ENCODE measurements at regions not wholly inside any gene's neighbourhood (a gene's known extent, or its start where the extent isn't known, plus 50 kb on each side); places are given as distances from the start of the nearest gene placed in this dataset.
A peak's percentile ranks its signal among the peaks of the same experiment; 100 is the strongest.

DNA sequence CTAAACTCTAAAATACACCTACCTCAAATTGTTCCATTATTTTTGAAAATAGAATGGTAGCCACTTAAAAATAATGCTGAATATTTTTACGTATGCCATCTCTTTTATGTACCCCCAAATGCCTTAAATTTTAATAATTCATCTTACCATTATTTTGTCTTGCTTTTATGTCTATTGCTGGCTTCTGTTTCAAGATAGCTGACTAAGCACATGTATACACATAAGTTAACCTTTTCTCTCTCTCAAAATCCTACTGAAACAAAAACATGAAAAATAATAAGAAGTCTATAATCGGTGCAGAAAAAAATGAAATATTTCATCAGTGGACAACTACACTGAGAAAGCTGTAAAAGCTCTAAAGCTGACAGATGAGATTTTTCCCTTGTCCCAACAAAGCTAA is 652.0 kb upstream of the ZNF608 start:
- TF ChIP-seq EP300 (IDR thresholded peaks at IDR 0.05) (no peak), POLR2AphosphoS5 (IDR thresholded peaks at IDR 0.05) (no peak), POLR2A (IDR thresholded peaks at IDR 0.05) (no peak)
- TF ChIP-seq, protein P1, sequence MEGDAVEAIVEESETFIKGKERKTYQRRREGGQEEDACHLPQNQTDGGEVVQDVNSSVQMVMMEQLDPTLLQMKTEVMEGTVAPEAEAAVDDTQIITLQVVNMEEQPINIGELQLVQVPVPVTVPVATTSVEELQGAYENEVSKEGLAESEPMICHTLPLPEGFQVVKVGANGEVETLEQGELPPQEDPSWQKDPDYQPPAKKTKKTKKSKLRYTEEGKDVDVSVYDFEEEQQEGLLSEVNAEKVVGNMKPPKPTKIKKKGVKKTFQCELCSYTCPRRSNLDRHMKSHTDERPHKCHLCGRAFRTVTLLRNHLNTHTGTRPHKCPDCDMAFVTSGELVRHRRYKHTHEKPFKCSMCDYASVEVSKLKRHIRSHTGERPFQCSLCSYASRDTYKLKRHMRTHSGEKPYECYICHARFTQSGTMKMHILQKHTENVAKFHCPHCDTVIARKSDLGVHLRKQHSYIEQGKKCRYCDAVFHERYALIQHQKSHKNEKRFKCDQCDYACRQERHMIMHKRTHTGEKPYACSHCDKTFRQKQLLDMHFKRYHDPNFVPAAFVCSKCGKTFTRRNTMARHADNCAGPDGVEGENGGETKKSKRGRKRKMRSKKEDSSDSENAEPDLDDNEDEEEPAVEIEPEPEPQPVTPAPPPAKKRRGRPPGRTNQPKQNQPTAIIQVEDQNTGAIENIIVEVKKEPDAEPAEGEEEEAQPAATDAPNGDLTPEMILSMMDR (IDR thresholded peaks at IDR 0.05) = no peak
- Histone ChIP-seq H3K4me3 (no peak overlapping the region), H3K9me3 (no peaks in the 10 kb centered on the region), H3K27ac (no peak overlapping the region), H3K36me3 (no peaks in the 10 kb centered on the region), H3K4me1 (peaks cover 0 to 8% (median 0%) of the 10 kb centered on the region in 4 donors), H3K27me3 (no peaks in the 10 kb centered on the region)
- 92 to 96% methylated on average over 2 of the region's 2 CpGs for WGBS, 2 donors
- DNase-seq = no peak
- intact Hi-C loops (cut with DNase I) = no loop called here

DNA sequence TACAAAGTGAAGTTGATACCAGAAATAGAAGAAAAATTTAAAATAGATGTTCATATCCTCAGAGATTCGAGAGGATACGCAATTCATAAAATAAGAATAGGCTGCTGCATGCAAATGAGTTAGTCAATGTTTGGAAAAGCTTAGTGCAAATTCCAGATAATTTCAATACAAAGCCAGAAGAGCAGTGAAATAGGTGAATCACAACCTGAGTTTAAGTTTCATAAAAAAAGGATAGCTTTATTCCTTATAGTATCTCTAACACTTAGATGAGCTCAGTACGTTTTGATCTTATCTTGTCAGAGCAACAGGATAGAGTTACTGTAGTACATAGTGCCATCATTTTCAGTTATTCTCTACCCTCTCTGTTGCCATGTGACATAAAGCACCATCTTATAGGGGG is 653.4 kb upstream of the ZNF608 start:
- Histone ChIP-seq H3K4me1 (peaks cover 0 to 8% (median 0%) of the 10 kb centered on the region in 4 donors), H3K4me3 (no peak overlapping the region), H3K9me3 (no peaks in the 10 kb centered on the region), H3K27ac (no peak overlapping the region), H3K36me3 (no peaks in the 10 kb centered on the region), H3K27me3 (no peaks in the 10 kb centered on the region)
- intact Hi-C loops (cut with DNase I) = loop anchor here (10.0 kb wide), 1 partner anchor 745 kb away; no protein-coding TSS in a partner anchor
- DNase-seq = no peak
- 91 to 93% methylated on average over 3 of the region's 3 CpGs for whole genome bisulfite sequencing, 2 donors
- TF ChIP-seq POLR2AphosphoS5 (IDR thresholded peaks at IDR 0.05) (no peak), EP300 (IDR thresholded peaks at IDR 0.05) (no peak), POLR2A (IDR thresholded peaks at IDR 0.05) (no peak)
- TF ChIP-seq, protein P1 (IDR thresholded peaks at IDR 0.05) = no peak

DNA sequence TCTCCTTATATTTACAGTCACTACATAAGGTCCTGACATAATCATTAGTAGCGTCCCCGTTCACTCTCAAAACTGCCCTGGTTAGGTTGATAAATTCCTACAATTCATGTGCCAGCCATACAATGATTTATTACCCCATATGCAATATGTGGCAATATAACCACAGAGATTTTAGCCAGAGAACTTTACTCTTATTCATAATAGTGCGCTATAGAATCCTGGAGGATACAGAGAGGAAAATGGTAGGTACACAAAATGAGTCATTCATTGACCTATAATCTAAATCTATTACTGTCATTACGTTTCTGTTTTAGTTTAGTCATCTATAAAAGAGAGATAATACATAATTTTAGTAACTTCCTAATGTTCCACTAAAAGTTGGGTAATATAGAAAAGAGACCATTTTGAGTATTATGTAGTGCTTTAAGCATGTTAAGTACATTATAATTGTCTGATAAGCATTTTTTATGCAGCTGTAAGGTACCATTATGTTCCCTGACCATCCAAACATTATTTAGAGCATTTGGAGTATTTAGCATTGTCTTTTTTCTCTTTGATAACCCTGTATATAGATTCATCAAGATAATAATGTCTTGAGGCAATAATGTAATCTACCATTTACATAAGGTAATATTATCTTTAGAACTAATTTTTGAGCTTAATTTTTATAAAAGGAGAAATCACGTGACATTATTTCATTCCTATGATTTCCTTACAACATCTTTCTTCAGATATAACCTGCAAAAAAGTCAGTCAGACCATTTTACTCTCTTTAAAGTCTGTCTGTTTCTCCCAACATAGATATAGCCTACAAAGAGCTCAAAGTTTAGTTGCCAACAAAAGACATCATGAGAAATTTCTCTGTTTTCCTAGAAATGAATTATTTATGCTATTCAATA is 655.5 kb upstream of the ZNF608 start:
- 27 to 56% methylated on average over 5 of the region's 5 CpGs for WGBS, 2 donors
- intact Hi-C loops (cut with DNase I) = loop anchor here (10.0 kb wide), 1 partner anchor 747 kb away; no protein-coding TSS in a partner anchor

DNA sequence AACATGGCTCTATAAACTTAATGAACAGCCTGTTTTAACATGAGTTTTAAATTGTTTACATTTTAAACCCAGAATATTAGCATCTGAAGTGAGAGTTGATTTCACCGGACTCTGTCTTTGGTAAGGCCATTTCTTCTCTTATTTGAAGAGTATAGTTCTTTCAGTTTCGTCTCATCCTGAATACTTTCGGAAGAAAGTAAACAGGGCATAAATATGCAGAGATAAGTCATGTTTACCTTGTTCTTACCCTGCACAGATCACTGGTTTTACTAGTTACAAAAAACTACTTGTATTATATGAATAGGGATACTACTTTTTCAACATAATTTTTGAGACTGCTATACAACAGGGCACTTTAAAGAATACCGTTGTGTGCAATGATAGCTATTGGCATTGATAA is 656.3 kb upstream of the ZNF608 start:
- H3K36me3 ChIP-seq = no peaks in the 10 kb centered on the region
- intact Hi-C loops (cut with DNase I) = loop anchor here (10.0 kb wide), 1 partner anchor 748 kb away; no protein-coding TSS in a partner anchor
- H3K27me3 ChIP-seq = no peaks in the 10 kb centered on the region
- TF ChIP-seq POLR2AphosphoS5 (IDR thresholded peaks at IDR 0.05) (no peak), POLR2A (IDR thresholded peaks at IDR 0.05) (no peak), EP300 (IDR thresholded peaks at IDR 0.05) (no peak)
- TF ChIP-seq, protein P1 (IDR thresholded peaks at IDR 0.05) = no peak
- no peak overlapping the region for H3K4me3 ChIP-seq
- 18 to 66% methylated on average over 4 of the region's 4 CpGs for WGBS, 2 donors
- H3K9me3 ChIP-seq = no peaks in the 10 kb centered on the region
- H3K27ac ChIP-seq = peak overlapping the region in 2 of 4 donors; percentile 2 to 9
- no peak for DNase-seq
- H3K4me1 ChIP-seq = peaks cover 0 to 10% (median 0%) of the 10 kb centered on the region in 4 donors

More for the DNA sequence above, 655.5 kb upstream of the ZNF608 start:
- H3K4me3 ChIP-seq = no peak overlapping the region
- no peak for DNase-seq
- H3K36me3 ChIP-seq = no peaks in the 10 kb centered on the region
- H3K4me1 ChIP-seq = peaks cover 0 to 8% (median 0%) of the 10 kb centered on the region in 4 donors
- H3K27ac ChIP-seq = no peak overlapping the region
- H3K9me3 ChIP-seq = no peaks in the 10 kb centered on the region
- TF ChIP-seq EP300 (IDR thresholded peaks at IDR 0.05) (no peak), POLR2A (IDR thresholded peaks at IDR 0.05) (no peak), POLR2AphosphoS5 (IDR thresholded peaks at IDR 0.05) (no peak)
- TF ChIP-seq, protein P1 (IDR thresholded peaks at IDR 0.05) = no peak
- no peaks in the 10 kb centered on the region for H3K27me3 ChIP-seq

All from sigmoid colon (tissue), 6 donors.